NCI-H128 (cell line): ENCODE measurements at regions not wholly inside any gene's neighbourhood (a gene's known extent, or its start where the extent isn't known, plus 50 kb on each side); places are given as distances from the start of the nearest gene placed in this dataset.
"Not testable (repeated sequence)": the region's sequence is repeated elsewhere in the genome, so short reads cannot be mapped to it uniquely, and the experiment has no call there.

Experiments used
- DNase-seq: peaks from one replicate; lab custom pipeline; 2025; ENCODE audit not compliant: unreplicated experiment; lab: John Stamatoyannopoulos, UW

DNA sequence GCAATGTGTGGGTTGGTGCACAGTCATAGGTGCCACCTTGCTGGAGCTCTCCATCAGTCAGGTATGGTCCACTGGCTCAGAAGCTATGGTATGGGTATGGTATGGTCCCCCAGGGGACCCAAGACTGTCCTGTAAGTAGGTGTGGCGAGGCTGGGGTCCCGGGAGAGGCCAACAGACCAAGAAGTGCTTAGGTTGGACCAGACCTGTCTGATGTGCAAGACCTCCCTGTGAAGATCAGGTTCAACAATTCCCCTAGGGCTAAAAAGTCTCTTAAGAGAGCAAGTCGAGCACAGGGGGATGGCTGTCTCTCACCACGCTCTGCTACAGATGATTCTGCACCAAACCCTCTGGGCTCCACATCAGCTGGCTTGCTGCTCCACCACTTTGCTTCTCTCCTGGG, 1145.0 kb downstream of the RPA4 start:
- no peak for DNase-seq

GRCh38 chrX:98029861-98030260, 1146.2 kb downstream of the RPA4 start:
- DNase-seq, result no peak

GRCh38 chrX:98057176-98057575, 1173.5 kb downstream of the RPA4 start:
- no peak for DNase-seq

DNA sequence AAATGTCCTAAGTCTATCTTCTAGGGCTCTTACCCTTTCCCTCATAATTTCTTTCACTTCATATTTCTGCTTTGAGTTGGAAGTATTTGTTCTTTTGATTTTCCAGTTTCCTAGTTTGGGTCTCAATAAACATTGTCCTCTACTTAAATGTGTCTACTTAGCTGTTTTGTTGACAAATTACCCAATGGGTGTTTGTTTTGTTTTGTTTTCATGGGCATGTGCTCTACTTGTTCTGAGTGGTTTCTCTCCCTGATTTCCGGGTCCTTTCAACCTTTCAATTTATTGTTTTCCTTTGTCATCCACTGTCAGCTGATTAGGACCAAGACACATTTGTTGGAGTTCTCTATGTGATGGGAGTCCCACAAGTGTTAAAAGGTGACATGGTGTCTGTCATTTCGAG, 1181.4 kb downstream of the RPA4 start:
- DNase-seq, result no peak

DNA sequence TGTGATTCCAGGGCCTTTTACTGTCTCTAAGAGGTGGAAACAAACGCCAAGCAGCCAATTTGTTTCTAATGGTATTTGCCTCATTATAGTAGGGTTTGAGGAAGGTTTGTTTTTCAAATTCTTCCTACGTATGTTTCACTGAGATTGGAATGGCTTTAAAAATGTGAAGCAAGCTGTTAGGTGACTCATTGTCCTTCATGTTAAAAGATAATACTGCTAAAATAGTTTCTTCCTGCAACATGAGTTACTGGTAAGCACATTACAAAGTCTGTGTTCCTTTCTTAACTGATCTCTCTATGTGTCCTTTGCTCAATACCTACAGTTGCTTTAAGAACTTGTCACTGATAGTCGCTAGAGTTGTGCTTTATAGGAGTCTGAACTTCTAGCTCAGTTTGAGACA, 1183.9 kb downstream of the RPA4 start:
- DNase-seq, result no peak

GRCh38 chrX:98068024-98068580, 1184.4 kb downstream of the RPA4 start:
- no peak for DNase-seq

DNA sequence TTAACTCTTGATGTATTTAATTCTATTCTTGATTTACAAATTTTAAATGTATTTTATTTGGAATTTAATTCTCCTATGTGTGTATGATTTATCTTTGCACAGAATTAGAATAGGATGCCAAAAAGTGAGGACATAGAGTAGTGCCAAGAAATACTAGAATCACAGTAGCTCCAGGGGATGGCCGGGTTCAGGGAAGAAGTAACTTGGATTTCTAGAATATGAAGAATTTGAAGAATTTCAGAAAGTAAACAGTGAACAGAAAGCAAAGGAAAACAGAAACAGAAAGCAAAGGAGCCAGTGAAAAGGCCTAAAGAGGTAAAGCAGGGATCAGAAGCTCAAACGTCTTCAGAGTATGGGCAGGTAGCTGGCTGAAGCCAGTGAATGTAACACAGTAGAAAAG, 1187.6 kb downstream of the RPA4 start:
- no peak for DNase-seq

GRCh38 chrX:98077440-98077839, 1193.7 kb downstream of the RPA4 start:
- no peak for DNase-seq

DNA sequence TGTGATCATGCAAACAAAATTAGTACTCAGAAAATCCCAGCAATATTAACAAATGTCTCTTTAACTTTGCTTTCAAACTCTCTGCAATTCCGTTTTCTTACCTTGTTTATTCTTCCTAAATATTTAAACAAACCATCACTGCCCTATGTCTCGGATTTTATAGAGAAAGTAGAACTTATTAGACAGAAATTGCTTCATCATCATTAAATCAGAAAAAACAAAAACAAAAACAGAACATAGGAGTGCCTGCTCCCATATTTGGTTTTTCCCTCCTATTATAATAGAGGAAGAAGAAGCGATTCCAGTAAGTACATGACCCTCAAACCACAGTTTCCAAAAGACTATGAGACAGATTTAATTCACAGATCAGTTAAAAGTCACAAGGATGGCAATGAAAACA, 1228.0 kb downstream of the RPA4 start:
- DNase-seq, result no peak

DNA sequence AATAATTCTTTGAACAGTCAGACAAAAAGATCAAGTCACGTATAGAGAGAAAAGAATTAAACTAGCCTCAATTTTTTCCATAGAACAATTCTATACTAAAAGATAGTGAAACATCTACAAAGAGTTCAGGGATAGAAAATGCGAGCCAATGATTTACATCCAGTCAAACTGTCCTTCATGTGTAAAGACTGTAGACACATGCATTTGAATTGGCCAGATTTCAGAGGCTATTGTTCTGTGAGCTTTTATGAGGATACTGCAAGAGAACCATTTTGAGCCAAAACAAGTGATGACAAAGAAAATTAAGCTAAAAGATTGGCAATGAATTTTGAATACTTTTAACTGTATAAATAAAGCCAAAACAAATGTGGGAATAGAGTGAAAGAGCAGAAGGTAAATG, 1230.3 kb downstream of the RPA4 start:
- no peak for DNase-seq

DNA sequence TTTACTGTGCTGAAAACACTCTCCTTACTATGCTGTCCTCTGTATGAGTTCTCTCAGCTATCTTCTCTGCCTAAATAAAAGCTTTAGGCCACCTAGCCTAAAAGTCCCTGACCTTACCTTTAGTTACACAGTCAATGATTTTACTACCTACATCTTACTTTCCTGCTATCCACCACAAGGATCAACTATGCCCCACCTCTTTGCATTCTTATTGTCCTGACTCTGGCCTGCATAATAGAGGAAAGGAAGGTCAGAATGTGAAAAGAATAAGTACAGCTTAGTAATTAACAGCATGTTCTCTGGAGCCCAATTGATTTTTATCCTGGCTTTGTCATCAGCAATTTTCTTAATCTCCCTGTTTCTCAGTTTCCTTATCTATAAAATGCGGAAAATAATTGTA, 1257.8 kb downstream of the RPA4 start:
- DNase-seq, result no peak

DNA sequence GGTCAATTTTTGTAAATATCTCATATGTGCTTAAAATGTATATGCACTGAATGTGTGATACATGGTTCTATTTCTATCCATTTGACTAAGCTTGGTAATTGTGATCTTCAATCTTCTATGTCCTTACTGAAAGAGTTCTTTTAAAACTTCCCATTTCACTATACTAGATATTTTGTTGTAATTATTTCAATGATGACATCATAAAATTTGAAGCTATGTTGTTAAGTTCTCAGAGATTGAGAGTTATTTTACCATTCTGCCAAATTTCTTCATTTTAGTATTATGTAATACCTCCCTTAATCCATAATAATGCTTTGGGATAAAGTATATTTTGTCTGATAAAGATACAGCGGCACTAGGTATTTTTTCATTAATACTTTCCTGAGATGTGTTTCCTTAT, 1307.3 kb downstream of the RPA4 start:
- no peak for DNase-seq

- no peak for DNase-seq
Measured at GRCh38 chrX:98194036-98194435, 1310.3 kb downstream of the RPA4 start.

DNA sequence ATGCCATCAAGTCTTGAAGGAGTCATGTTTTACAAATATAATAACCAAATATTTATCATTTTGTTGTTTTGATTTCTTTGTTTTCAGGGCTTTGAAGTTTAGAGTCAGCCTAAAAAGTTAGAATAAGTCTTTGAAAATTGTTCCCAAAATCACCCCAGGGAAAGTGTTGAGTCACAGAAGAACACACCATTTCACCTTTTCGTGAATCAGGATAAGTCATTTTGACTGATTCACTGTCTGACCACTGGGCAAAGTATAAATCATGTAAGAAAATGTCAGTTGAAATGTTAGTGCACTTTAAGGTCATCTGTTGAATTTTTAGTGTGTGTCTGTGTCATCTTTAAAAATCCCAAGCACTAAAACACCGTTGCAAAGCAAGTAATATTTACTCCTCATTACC, 1320.1 kb downstream of the RPA4 start:
- DNase-seq, result no peak

DNA sequence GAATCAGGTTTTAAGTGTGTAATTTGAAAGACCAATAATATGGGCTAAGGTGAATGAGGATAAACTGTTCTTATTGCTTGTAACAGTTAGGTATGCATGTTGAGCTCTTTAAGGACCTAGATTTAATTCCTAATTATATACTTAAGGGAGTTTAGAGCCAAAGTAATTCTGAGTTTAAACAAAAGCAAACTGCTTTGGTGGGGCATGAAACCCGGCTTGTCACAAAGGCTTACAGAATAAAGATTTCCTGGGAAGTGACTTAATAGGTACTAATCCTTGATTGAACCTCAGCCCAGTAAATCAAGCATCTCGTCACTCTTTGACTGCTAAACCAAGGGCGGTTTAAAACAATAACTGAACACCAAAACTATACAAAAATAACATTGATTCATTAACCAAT, 1324.2 kb downstream of the RPA4 start:
- no peak for DNase-seq

DNA sequence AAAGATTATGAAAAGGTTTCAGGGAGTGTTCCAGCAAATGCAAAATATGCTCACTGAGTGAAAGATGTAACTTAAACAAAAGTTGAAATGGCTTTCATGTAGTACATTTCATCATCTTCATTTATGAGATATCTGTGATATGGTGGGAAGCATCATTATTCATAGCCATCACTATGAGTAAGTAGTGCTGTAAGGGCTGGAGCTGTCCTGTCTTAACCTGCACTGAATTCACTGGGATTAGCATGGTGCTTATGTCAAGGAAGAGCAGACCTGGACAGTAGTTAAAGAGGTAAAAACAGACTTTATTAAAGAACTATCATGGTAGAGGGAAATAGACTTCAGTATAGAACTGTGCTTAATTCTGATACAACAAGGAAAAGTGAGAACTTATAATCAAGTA, 1347.3 kb downstream of the RPA4 start:
- no peak for DNase-seq

DNA sequence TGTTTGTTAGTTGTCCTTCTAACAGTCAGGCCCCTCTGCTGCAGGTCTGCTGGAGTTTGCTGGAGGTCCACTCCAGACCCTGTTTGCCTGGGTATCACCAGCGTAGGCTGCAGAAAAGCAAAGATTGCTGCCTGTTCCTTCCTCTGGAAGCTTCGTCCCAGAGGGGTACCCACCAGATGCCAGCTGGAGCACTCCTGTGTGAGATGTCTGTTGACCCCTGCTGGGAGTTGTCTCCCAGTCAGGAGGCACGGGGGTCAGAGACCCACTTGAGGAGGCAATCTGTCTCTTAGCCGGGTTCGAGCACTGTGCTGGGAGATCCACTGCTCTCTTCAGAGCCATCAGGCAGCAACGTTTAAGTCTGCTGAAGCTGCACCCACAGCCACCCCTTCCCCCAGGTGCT, 1356.4 kb downstream of the RPA4 start:
- not testable (repeated sequence) for DNase-seq

DNA sequence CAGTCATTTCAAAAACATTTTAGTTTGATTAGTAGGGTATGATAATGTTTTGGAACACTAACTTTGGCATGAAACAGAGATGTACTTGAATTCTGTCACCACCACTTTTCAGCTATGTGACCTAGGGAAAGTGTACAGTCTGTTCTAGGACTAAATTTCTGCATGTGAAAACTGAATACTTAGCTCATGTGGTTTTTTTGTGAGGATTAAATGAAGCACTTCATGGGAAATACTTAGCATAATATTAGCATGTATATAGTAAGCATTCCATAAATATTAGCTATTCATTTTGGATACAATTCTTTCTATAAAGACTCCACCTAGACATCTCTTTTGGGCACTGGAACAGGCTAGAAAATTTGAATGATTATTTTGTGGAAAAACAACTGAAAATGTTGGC, 1379.4 kb downstream of the RPA4 start:
- no peak for DNase-seq

GRCh38 chrX:98289726-98290125, 1406.0 kb downstream of the RPA4 start:
- no peak for DNase-seq

DNA sequence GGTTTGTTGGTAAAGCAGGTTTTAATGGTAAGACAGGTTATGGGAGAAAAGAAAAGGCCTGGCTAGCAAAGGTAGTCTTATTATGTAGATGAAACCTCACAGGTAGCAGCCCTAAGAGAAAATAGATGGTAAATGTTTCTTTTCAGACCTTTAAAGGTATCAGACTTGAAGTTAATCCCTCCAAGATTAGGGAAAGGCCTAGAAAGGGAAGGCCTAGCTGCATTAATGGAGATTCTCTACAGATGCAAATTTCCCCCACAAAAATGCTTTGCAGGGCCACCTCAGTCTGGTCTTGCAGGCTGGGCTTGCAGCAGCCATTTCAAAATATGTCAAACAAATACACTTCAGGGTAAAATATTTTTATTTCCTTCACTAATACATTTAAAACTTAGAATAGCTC, 1410.6 kb downstream of the RPA4 start:
- no peak for DNase-seq

DNA sequence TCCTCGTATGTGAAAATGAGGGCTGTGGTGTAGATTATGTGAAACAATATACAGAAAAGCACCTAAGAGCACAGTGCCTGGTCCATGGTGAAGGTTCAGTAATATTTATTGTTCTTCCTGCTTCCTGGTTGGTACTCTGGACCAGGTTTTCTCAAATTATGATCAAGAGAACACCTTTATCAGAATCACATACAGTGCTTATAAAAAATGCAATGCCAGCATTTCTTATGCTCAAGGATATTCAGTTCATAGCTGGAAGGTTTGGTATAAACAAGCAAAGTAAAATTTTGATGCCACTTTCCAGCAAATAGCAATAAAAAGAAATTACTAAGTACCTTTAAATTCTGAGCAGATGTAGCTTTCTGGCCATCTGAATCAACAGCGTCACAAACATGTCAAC, 1412.4 kb downstream of the RPA4 start:
- DNase-seq, result no peak

DNA sequence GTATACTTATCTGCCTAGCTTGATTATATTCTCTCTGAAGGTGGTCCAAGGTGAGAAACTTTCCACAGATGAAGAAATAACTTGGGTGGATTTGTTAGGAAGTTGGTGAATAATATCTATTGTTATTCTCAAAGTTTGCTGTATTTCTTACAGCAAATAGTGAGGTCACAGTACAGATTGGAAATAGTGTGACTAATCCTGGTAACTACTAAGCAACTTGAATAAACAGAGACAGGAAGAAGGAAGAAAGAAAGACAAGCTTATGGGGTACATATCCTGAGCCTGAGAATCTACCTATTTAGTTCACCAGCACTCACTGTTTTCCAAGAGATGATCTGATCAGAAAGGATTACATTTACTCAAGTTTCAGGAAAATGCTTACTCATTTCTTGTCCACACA, 1416.1 kb downstream of the RPA4 start:
- no peak for DNase-seq

GRCh38 chrX:98300536-98300935, 1416.8 kb downstream of the RPA4 start:
- DNase-seq, result not testable (repeated sequence)

GRCh38 chrX:98331407-98331806, 1447.7 kb downstream of the RPA4 start:
- no peak for DNase-seq
